Endodermal cell (in vitro differentiated cells): ENCODE measurements at regions not wholly inside any gene's neighbourhood (a gene's known extent, or its start where the extent isn't known, plus 50 kb on each side); places are given as distances from the start of the nearest gene placed in this dataset.
"Not testable (repeated sequence)": the region's sequence is repeated elsewhere in the genome, so short reads cannot be mapped to it uniquely, and the experiment has no call there.

Experiments used
- DNase-seq: peaks from one replicate; pipeline ENCODE4 v3.0.0-alpha.2; 2017
- H3K27ac ChIP-seq: 2 replicates; pipeline ENCODE4 v1.5.1; 2013; ENCODE audit warnings: mild to moderate bottlenecking, low read depth, low read length, moderate library complexity
- H3K27me3 ChIP-seq: 2 replicates; pipeline ENCODE4 v1.6.1; 2013; ENCODE audit warnings: mild to moderate bottlenecking, low read length, moderate library complexity; ENCODE audit not compliant: insufficient read depth, control insufficient read depth, poor library complexity, severe bottlenecking
- H3K36me3 ChIP-seq: 2 replicates; pipeline ENCODE4 v1.7.0; 2013; ENCODE audit warnings: mild to moderate bottlenecking, low read length, moderate library complexity; ENCODE audit not compliant: control insufficient read depth, insufficient read depth
- H3K4me1 ChIP-seq: one replicate; pipeline ENCODE4 v1.7.0; 2013; ENCODE audit warnings: low read length; ENCODE audit not compliant: control insufficient read depth, insufficient read depth
- H3K4me3 ChIP-seq: 2 replicates; pipeline ENCODE4 v1.5.1; 2013; ENCODE audit warnings: mild to moderate bottlenecking, low read length, moderate library complexity
- H3K9ac ChIP-seq: 2 replicates; pipeline ENCODE4 v1.6.1; 2013; ENCODE audit warnings: mild to moderate bottlenecking, low read length, moderate library complexity; ENCODE audit not compliant: poor library complexity, severe bottlenecking; ENCODE audit errors: extremely low read depth
- H3K9me3 ChIP-seq: 2 replicates; pipeline ENCODE4 v1.6.1; 2013; ENCODE audit warnings: mild to moderate bottlenecking, low read length, moderate library complexity; ENCODE audit not compliant: control insufficient read depth
- H3K27ac Mint-ChIP-seq: 2 replicates; pipeline ENCODE4 v1.8.0; 2020; ENCODE audit warnings: mixed read lengths
- H3K27me3 Mint-ChIP-seq: 2 replicates; pipeline ENCODE4 v1.8.0; 2021; ENCODE audit warnings: mild to moderate bottlenecking, mixed read lengths; ENCODE audit not compliant: insufficient read depth
- H3K36me3 Mint-ChIP-seq: 2 replicates; pipeline ENCODE4 v1.8.0; 2020; ENCODE audit warnings: low read depth, mixed read lengths
- H3K4me1 Mint-ChIP-seq: 2 replicates; pipeline ENCODE4 v1.8.0; 2020; ENCODE audit warnings: mixed read lengths
- H3K4me3 Mint-ChIP-seq: 2 replicates; pipeline ENCODE4 v1.8.0; 2020; ENCODE audit warnings: mild to moderate bottlenecking, moderate library complexity, mixed read lengths
- H3K9me3 Mint-ChIP-seq: 2 replicates; pipeline ENCODE4 v1.8.0; 2020; ENCODE audit warnings: mild to moderate bottlenecking, mixed read lengths
- WGBS, 2 experiments: methylation state at CpG; one replicate each; pipeline versions ENCODE4 v1.1.5 to v1.1.7; 2013; ENCODE audit warnings: missing lambda C conversion rate in 2 of 2, mixed read lengths in 1 of 2; ENCODE audit not compliant: insufficient coverage in 1 of 2, insufficient read length in 1 of 2; 5-methylcytosine and 5-hydroxymethylcytosine counted together

DNA sequence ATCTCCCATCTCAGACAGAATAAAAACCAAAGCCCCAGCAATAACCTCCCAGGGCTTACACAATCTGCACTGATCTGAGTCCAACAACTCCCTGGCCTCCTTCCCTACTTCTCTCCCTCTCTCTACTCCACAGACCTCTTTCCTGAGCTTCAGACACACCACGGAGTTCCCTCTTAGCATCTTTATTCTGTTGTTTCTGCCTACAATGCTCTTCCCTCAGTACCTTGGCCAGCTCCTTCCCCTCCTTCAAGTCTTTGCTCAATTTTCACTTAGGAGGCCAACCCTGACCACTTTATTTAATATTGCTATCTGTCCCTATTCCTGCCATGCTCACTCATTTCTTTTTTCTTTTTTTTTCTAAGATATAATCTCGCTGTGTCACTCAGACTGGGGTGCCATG lies 276.7 kb downstream of the CWH43 start:
- DNase-seq, H3K36me3 Mint-ChIP-seq, H3K4me1 Mint-ChIP-seq, H3K9me3 ChIP-seq, H3K27me3 Mint-ChIP-seq, H3K27me3 ChIP-seq, H3K27ac Mint-ChIP-seq, H3K36me3 ChIP-seq, H3K4me1 ChIP-seq, H3K9ac ChIP-seq, H3K4me3 ChIP-seq, H3K4me3 Mint-ChIP-seq, H3K27ac ChIP-seq: not testable (repeated sequence)
- 40 to 57% methylated on average over 1 of the region's 2 CpGs for WGBS, 2 experiments
- peaks cover 14% of the 10 kb centered on the region for H3K9me3 Mint-ChIP-seq

DNA sequence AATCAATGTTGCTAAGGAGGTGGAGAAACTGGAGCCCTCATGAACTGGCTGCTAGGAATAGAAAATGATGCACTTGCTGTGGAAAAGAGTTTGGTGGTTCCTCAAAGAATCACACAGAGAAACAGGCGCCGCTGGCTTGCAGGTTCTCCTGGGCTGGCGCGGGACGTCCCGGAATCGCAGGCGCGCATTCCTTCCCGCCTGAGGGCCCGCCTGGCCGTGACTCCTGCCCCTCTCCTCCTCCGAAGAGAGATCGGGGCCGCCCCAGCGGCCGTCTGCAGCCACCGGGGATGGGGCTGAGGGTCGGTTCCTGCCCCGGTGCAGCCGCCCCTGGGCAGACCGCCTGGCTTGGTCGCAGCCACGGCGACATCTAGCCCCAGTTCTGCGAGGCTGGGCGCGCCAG lies 284.4 kb downstream of the CWH43 start:
- not testable (repeated sequence) for H3K27ac Mint-ChIP-seq

DNA sequence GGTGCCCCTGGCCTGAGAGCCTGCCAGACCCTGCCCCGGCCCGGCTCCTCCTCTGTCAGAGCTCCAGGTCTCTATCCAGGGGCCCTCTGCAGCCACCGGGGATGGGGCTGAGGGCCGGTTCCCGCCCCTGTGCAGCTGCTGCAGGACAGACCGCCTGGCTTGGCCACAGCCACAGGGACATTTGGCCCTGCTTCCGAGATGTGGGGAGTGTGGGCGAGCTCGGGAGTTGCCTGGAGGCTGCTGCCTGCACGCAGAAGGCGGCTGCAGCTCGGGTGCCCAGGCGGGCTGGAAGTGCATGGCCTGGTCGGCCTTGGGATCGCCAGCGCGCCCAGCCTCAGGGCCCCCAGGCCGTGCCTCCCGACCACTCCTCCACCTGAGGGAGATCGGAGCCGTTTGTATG lies 284.8 kb downstream of the CWH43 start:
- H3K9me3 ChIP-seq, H3K36me3 Mint-ChIP-seq, H3K27me3 ChIP-seq, H3K4me3 ChIP-seq, H3K4me1 Mint-ChIP-seq, DNase-seq, H3K36me3 ChIP-seq, H3K4me1 ChIP-seq, H3K4me3 Mint-ChIP-seq, H3K27ac ChIP-seq, H3K9me3 Mint-ChIP-seq, H3K27me3 Mint-ChIP-seq, H3K27ac Mint-ChIP-seq, H3K9ac ChIP-seq: not testable (repeated sequence)
- WGBS, 2 experiments, result 89 to 97% methylated on average over 5 to 10 of the region's 21 CpGs

More for the DNA sequence above, 284.4 kb downstream of the CWH43 start:
- H3K9me3 ChIP-seq, H3K4me1 Mint-ChIP-seq, H3K27me3 ChIP-seq, H3K27ac ChIP-seq, H3K27me3 Mint-ChIP-seq, H3K36me3 Mint-ChIP-seq, H3K36me3 ChIP-seq, H3K9ac ChIP-seq, DNase-seq, H3K4me3 ChIP-seq, H3K4me1 ChIP-seq, H3K4me3 Mint-ChIP-seq, H3K9me3 Mint-ChIP-seq: not testable (repeated sequence)
- WGBS, 2 experiments, result 81 to 85% methylated on average over 13 to 18 of the region's 28 CpGs

DNA sequence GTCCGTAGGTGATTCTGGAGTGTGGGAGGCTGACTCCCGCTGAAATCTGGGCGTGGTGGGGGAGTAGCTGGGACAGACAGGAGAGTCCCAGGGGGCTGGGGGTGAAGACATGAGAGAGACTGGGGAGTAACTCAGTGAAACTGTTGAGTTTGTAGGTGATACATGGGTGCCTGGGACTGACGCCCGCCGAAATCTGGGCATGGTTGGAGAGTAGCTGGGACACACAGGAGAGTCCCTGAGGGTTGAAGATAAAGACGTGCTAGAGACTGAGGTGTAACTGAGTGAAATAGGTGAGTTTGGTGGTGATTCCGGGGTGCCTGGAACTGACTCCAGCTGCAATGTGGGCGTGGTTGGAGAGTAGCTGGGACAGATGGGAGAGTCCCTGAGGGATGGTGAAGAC lies 299.8 kb downstream of the CWH43 start:
- not testable (repeated sequence) for H3K4me1 Mint-ChIP-seq
- WGBS, 2 experiments, result 86 to 89% methylated on average over 3 to 4 of the region's 9 CpGs

DNA sequence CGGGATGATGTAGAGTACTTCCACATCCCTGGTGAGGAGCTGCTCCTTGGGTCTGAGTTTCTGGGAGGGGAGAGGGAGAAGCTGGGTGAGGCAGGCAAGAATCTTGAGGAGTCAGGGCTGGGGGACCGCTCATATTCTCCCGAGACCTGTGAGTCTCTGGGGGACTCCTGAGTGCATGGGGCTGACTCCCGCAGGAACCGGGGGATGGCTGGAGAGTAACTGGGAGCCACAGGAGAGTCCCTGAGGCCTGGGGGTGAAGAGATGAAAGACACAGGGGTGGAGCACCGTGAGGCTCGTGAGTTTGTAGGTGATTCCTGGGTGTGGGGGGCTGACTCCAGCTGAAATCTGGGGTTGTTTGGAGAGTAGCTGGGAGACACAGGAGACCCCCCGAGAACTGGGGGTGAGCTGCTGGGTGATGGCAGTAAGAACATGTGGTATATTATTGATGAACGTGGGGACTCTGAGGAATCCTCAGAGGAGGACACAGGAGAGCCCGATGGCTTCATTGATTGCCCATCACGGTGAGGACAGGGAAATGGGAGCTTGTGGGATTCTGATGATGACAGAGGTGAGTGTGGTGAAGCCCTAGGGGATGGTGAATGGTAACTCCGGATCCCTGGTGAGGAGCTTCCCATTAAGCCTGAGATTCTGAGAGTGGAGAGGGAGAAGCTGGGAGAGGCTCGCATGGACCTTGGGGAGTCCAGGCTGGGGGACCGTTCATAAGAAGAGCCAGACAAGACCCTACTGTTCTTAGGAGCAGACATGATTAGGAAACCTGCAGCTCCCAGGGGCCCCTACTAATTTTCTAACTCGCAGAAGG lies 301.1 kb downstream of the CWH43 start:
- WGBS, 2 experiments, result 76 to 77% methylated on average over 11 to 14 of the region's 15 CpGs
- H3K9me3 ChIP-seq, result peaks cover 22% of the 10 kb centered on the region
- not testable (repeated sequence) for H3K4me1 Mint-ChIP-seq, H3K27ac ChIP-seq, H3K36me3 ChIP-seq, H3K4me3 ChIP-seq, H3K27me3 ChIP-seq, H3K4me1 ChIP-seq, H3K9ac ChIP-seq, H3K27ac Mint-ChIP-seq, H3K4me3 Mint-ChIP-seq, H3K27me3 Mint-ChIP-seq, H3K36me3 Mint-ChIP-seq
- peak; percentile 47 for DNase-seq
- H3K9me3 Mint-ChIP-seq, result peaks cover 29% of the 10 kb centered on the region

More for the DNA sequence above, 299.8 kb downstream of the CWH43 start:
- not testable (repeated sequence) for DNase-seq, H3K36me3 Mint-ChIP-seq, H3K36me3 ChIP-seq, H3K27ac ChIP-seq, H3K27me3 ChIP-seq, H3K27me3 Mint-ChIP-seq, H3K4me3 Mint-ChIP-seq, H3K27ac Mint-ChIP-seq, H3K4me1 ChIP-seq, H3K9ac ChIP-seq, H3K4me3 ChIP-seq
- H3K9me3 ChIP-seq, result peaks cover 22% of the 10 kb centered on the region
- peaks cover 29% of the 10 kb centered on the region for H3K9me3 Mint-ChIP-seq

DNA sequence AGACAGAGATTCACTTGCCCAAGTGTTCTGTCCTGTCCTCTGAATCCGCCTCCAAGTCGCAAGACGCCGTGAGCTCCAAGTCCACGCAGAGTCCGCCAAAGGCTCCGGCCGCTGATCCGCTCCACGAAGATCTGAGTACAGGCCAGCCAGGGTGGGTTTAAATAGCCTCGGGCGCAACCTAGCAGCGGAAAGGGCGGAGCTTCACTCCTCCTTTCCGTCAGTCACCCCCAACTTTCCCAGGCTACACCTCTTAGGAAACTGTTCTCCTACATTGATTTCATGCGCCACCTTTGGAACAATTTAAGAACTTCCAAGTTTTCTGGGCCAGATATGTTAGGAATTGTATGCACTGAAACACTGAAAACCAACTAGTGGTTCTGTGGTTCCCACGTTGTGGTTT lies 301.8 kb downstream of the CWH43 start:
- H3K27ac Mint-ChIP-seq, H3K36me3 ChIP-seq, H3K27me3 ChIP-seq, H3K4me1 ChIP-seq, H3K27me3 Mint-ChIP-seq, H3K9ac ChIP-seq, H3K4me3 Mint-ChIP-seq, H3K4me3 ChIP-seq, H3K4me1 Mint-ChIP-seq, H3K27ac ChIP-seq, H3K36me3 Mint-ChIP-seq: not testable (repeated sequence)
- H3K9me3 Mint-ChIP-seq, result peaks cover 29% of the 10 kb centered on the region
- H3K9me3 ChIP-seq, result peaks cover 22% of the 10 kb centered on the region
- 87 to 92% methylated on average over 15 to 16 of the region's 17 CpGs for WGBS, 2 experiments
- DNase-seq, result peak; percentile 22

DNA sequence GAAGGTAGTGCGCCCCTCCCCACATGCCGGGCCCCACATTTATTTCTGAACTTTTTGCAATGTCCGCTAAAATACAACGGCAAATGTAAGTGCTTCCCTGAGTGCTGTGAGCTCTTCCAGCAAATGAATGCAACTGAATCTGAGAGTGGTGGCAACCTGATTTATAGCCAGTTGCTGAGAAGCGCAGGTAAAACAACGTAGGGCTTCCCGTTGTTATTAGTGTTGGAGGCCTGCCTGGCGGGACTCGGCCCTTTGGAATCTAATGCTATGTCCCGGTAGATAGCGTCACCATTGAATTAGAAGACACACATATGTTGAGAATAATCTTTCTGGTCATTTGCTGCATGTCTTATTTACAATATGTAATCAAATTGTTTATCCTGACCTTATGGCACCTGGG lies 302.7 kb downstream of the CWH43 start:
- WGBS, 2 experiments, result 90 to 93% methylated on average over 7 to 10 of the region's 11 CpGs
- not testable (repeated sequence) for H3K27me3 ChIP-seq, H3K4me3 Mint-ChIP-seq, H3K4me3 ChIP-seq, H3K27me3 Mint-ChIP-seq, H3K36me3 ChIP-seq, H3K27ac Mint-ChIP-seq, H3K4me1 Mint-ChIP-seq, H3K4me1 ChIP-seq, H3K36me3 Mint-ChIP-seq, H3K27ac ChIP-seq, H3K9ac ChIP-seq
- DNase-seq, result peak; percentile 39
- H3K9me3 ChIP-seq, result peaks cover 22% of the 10 kb centered on the region
- H3K9me3 Mint-ChIP-seq, result peaks cover 29% of the 10 kb centered on the region
